SU-DHL-6 (cell line): ENCODE measurements at regions not wholly inside any gene's neighbourhood (a gene's known extent, or its start where the extent isn't known, plus 50 kb on each side); places are given as distances from the start of the nearest gene placed in this dataset.

Experiments
- EZH2phosphoT487 ChIP-seq: fragments of 200-600 bp; sonication (generic), shearing (Covaris generic); conservative IDR thresholded peaks from 2 replicates; pipeline ENCODE4 v1.6.1; 2018; ENCODE audit warnings: mild to moderate bottlenecking, antibody characterized with exemption, low read length, moderate library complexity, mixed read lengths
- TF ChIP-seq, protein P1 (sequence below): fragments of 200-600 bp; sonication (generic); IDR thresholded peaks from one replicate; pipeline ENCODE4 v1.5.1; 2017; ENCODE audit warnings: antibody characterized with exemption, mild to moderate bottlenecking, low read length, moderate library complexity; ENCODE audit not compliant: insufficient read depth, poor library complexity, severe bottlenecking

DNA sequence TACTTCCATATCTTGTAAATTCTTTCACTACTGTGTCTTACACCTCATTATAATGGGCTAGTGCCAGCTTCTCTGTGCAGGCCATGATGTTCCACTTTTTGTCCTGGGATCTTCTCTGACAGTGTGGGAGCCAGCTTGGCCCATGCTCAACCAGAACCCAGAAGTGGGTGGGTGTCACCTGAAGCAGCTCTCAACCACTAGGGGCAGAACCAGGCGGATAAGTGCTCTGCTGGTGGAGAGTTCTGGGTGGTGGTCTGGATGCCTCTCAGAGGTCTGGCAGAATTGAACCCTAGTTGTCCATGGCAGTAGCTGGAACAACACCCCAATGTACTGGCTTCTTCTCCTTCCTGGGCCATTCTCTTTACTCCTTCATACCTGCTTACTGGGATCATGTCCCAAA, 254.1 kb upstream of the N4BP1 start:
- TF ChIP-seq, protein P1, sequence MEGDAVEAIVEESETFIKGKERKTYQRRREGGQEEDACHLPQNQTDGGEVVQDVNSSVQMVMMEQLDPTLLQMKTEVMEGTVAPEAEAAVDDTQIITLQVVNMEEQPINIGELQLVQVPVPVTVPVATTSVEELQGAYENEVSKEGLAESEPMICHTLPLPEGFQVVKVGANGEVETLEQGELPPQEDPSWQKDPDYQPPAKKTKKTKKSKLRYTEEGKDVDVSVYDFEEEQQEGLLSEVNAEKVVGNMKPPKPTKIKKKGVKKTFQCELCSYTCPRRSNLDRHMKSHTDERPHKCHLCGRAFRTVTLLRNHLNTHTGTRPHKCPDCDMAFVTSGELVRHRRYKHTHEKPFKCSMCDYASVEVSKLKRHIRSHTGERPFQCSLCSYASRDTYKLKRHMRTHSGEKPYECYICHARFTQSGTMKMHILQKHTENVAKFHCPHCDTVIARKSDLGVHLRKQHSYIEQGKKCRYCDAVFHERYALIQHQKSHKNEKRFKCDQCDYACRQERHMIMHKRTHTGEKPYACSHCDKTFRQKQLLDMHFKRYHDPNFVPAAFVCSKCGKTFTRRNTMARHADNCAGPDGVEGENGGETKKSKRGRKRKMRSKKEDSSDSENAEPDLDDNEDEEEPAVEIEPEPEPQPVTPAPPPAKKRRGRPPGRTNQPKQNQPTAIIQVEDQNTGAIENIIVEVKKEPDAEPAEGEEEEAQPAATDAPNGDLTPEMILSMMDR = peak; percentile 22
- no peak for TF ChIP-seq EZH2phosphoT487
